Upper lobe of left lung (tissue), 6 donors: ENCODE measurements at regions not wholly inside any gene's neighbourhood (a gene's known extent, or its start where the extent isn't known, plus 50 kb on each side); places are given as distances from the start of the nearest gene placed in this dataset.

ENCODE experiments used
- ATAC-seq, 2 donors: fragments of 200-7000 bp; cut with Tn5 transposase; one replicate each; pipeline ENCODE4 v1.9.1; 2022; ENCODE audit warnings: mild to moderate bottlenecking in 2 of 2, moderate library complexity in 2 of 2; ENCODE audit not compliant: low FRiP score in 2 of 2
- DNase-seq, 2 donors: peaks; one replicate each; pipeline ENCODE4 v3.0.0-alpha.2; 2019 to 2020
- H3K27ac ChIP-seq, 4 donors: fragments of 200-600 bp; sonication (generic); one replicate each; pipeline ENCODE4 v1.5.1; 2016 to 2019
- H3K27me3 ChIP-seq, 4 donors: fragments of 200-600 bp; sonication (generic); one replicate each; pipeline ENCODE4 v1.5.1; 2017 to 2019
- H3K36me3 ChIP-seq, 4 donors: fragments of 200-600 bp; sonication (generic); one replicate each; pipeline ENCODE4 v1.5.1; 2016 to 2019
- H3K4me1 ChIP-seq, 4 donors: fragments of 200-600 bp; sonication (generic); one replicate each; pipeline ENCODE4 v1.5.1; 2018 to 2019
- H3K4me3 ChIP-seq, 4 donors: fragments of 200-600 bp; sonication (generic); one replicate each; pipeline ENCODE4 v1.5.1; 2017 to 2019; ENCODE audit warnings: mild to moderate bottlenecking in 2 of 4, moderate library complexity in 1 of 4
- H3K9me3 ChIP-seq, 4 donors: fragments of 200-600 bp; sonication (generic); one replicate each; pipeline ENCODE4 v1.5.1; 2018 to 2019
- EP300 ChIP-seq, 4 donors: sonication (generic); formaldehyde crosslinking; IDR thresholded peaks; one replicate each; pipeline ENCODE4 v1.5.1; 2017; ENCODE audit warnings: antibody characterized with exemption in 4 of 4, control low read depth in 2 of 4
- POLR2A ChIP-seq, 4 donors: fragments of 450-650 bp; IDR thresholded peaks; one replicate each; pipeline ENCODE4 v1.5.1; 2016 to 2017; ENCODE audit warnings: antibody characterized with exemption in 4 of 4, mild to moderate bottlenecking in 2 of 4
- POLR2AphosphoS5 ChIP-seq, 2 donors: sonication (generic); formaldehyde crosslinking; IDR thresholded peaks; one replicate each; pipeline ENCODE4 v1.5.1; 2017; ENCODE audit warnings: antibody characterized with exemption in 2 of 2
- WGBS, 2 donors: methylation state at CpG; one replicate each; pipeline ENCODE4 v1.1.5; 2017 to 2018; 5-methylcytosine and 5-hydroxymethylcytosine counted together
- TF ChIP-seq, protein P1 (sequence below), 6 experiments: fragments of 450-650 bp in 4 of 6; fragments of 200-600 bp in 2 of 6; sonication (generic) in 2 of 6; IDR thresholded peaks; one replicate each; pipeline ENCODE4 v1.5.1; 2016 to 2019; ENCODE audit warnings: antibody characterized with exemption in 6 of 6
- donor health status: DM: no; HTN: no; CAD: no; lungs with moderate emphysema.
- donor health status: DM: no; HTN: yes; CAD: no; lungs with severe emphysema.

DNA sequence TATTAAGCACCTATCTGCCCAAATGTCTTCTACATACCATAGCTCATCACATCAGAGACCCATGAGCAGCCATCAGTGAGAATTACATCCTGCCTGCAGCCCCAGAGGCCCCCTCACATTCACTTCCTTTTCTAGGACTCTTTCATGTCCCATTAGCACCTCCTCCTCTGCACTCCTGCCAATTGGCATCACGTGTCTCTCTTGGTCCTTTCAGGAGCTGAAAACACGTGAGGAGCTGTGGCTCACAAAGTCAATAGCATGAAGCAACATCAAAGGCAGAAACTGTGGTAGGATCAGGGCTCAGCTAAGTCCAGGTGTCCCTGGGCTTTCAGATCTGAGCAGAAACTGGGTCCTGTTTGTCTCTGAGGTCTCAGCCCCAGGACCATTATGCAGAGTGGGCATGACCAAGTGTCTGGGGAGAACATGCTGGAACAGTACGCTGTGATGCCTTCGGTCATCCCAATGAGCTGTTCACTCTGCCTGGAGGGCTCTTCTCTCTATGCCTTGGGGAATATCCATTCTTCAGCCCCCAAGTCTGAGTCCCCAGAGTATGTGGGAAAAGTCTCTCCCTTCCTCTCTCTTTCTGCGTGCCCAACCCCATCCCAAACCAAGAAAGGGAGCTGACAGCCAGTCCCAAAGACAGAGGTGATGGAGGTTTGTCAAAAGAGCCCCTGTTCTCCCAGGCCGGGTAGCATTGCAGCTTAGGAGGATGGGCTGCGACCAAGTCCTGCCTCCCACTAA, 457.0 kb upstream of the CDH5 start:
- ATAC-seq (no peak), DNase-seq (peak in 1 of 2 donors; percentile 27)
- Histone ChIP-seq H3K27me3 (no peaks in the 10 kb centered on the region), H3K27ac (no peak overlapping the region), H3K4me3 (no peak overlapping the region), H3K36me3 (no peaks in the 10 kb centered on the region), H3K9me3 (no peaks in the 10 kb centered on the region), H3K4me1 (no peaks in the 10 kb centered on the region)
- TF ChIP-seq POLR2AphosphoS5 (IDR thresholded peaks at IDR 0.05) = no peak
- TF ChIP-seq POLR2A (IDR thresholded peaks at IDR 0.05) = no peak
- TF ChIP-seq, protein P1, sequence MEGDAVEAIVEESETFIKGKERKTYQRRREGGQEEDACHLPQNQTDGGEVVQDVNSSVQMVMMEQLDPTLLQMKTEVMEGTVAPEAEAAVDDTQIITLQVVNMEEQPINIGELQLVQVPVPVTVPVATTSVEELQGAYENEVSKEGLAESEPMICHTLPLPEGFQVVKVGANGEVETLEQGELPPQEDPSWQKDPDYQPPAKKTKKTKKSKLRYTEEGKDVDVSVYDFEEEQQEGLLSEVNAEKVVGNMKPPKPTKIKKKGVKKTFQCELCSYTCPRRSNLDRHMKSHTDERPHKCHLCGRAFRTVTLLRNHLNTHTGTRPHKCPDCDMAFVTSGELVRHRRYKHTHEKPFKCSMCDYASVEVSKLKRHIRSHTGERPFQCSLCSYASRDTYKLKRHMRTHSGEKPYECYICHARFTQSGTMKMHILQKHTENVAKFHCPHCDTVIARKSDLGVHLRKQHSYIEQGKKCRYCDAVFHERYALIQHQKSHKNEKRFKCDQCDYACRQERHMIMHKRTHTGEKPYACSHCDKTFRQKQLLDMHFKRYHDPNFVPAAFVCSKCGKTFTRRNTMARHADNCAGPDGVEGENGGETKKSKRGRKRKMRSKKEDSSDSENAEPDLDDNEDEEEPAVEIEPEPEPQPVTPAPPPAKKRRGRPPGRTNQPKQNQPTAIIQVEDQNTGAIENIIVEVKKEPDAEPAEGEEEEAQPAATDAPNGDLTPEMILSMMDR (IDR thresholded peaks at IDR 0.05) = no peak
- TF ChIP-seq EP300 (IDR thresholded peaks at IDR 0.05) = no peak
- WGBS, 2 donors = 45 to 64% methylated on average over 7 of the region's 7 CpGs

DNA sequence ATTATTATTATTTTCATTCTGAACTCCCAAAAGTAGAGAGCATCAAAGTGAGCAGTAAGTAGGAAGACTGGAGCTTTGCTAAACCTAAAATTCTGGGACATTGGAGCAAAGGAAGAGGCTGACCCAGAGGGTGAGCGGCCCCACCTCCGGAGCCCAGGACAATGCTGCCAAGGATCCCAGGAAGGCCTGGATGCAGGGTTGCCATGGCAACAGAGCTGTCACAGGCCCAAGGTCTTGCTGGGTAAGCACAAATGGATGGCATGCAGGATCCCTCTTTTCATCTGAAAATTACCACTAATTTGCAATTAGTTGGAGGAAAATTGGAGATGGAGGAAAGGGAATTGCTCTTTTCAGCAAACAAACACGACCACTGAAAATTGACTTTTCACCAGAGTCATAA, 457.9 kb upstream of the CDH5 start:
- DNase-seq = peak in 1 of 2 donors; percentile 28
- no peak for ATAC-seq
- Histone ChIP-seq H3K36me3 (no peaks in the 10 kb centered on the region), H3K4me1 (no peaks in the 10 kb centered on the region), H3K9me3 (no peaks in the 10 kb centered on the region), H3K27me3 (no peaks in the 10 kb centered on the region), H3K27ac (no peak overlapping the region), H3K4me3 (no peak overlapping the region)
- TF ChIP-seq POLR2A (IDR thresholded peaks at IDR 0.05) (no peak), EP300 (IDR thresholded peaks at IDR 0.05) (no peak), POLR2AphosphoS5 (IDR thresholded peaks at IDR 0.05) (no peak)
- TF ChIP-seq, protein P1 (IDR thresholded peaks at IDR 0.05) = no peak
- WGBS, 2 donors = 62 to 70% methylated on average over 3 of the region's 3 CpGs

DNA sequence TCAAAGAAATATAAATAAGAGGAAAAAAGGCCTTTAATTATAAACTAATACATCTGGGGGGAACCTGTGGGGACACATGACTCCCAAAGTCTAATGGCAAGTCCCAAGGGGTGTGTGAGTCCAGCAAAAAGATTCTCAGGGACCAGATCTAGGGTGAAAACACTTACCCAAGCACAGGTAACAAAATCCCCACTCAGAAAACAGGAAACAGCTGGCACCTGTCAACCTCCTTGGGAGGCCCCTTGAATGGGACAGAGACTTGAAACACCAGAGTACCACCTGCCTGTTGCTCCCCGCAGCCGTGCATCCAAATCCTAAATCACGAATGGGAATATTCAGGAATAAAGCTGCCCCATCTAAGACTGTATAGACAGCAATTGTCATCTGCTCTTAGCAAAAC, 461.2 kb upstream of the CDH5 start:
- TF ChIP-seq, protein P1 (IDR thresholded peaks at IDR 0.05) = no peak
- TF ChIP-seq POLR2A (IDR thresholded peaks at IDR 0.05) (no peak), EP300 (IDR thresholded peaks at IDR 0.05) (no peak), POLR2AphosphoS5 (IDR thresholded peaks at IDR 0.05) (no peak)

DNA sequence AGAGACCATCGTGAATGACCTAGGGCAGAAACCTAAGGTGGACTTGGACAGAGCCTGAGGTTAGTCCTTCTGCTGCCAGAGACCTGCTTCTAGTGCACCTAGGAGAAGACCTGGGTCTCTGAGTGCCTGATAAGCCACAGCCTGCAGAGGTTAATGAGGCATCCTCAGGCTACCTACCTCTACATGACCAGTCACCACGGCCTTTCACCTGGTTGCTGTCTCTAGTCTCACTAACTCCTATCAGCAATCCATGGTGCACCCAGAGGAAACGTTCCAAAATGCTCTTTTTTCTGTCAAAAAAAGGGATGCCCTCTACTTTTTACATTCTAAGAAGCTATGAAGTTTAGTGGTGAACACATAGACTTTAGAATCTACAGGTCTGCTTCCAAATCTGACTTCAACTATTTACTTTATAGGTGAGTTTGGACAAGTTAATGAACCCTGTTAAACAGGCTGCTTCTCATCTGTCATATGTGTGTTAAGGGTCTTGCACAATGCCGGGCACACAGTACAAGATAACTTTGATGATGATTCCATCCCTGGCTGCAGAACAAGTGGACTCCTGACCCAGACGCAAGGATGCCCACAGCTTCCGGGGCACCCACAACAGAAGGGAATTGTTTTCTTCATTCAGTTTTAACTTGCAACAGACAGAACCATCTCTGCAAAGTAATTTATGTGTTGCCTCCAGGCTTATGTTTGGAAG, 469.9 kb upstream of the CDH5 start:
- ATAC-seq (no peak), DNase-seq (no peak)
- no peaks in the 10 kb centered on the region for H3K9me3 ChIP-seq
- no peak overlapping the region for H3K27ac ChIP-seq
- no peaks in the 10 kb centered on the region for H3K36me3 ChIP-seq
- no peak overlapping the region for H3K4me3 ChIP-seq
- WGBS, 2 donors = 65 to 68% methylated on average over 6 of the region's 6 CpGs
- no peaks in the 10 kb centered on the region for H3K27me3 ChIP-seq
- H3K4me1 ChIP-seq = no peaks in the 10 kb centered on the region
- no peak for TF ChIP-seq POLR2A (IDR thresholded peaks at IDR 0.05)
- no peak for TF ChIP-seq EP300 (IDR thresholded peaks at IDR 0.05)
- no peak for TF ChIP-seq POLR2AphosphoS5 (IDR thresholded peaks at IDR 0.05)
- TF ChIP-seq, protein P1 (IDR thresholded peaks at IDR 0.05) = no peak

More for the DNA sequence above, 461.2 kb upstream of the CDH5 start:
- no peak for DNase-seq
- 77 to 94% methylated on average over 3 of the region's 3 CpGs for WGBS, 2 donors
- no peak for ATAC-seq
- Histone ChIP-seq H3K36me3 (no peaks in the 10 kb centered on the region), H3K4me3 (no peak overlapping the region), H3K27me3 (no peaks in the 10 kb centered on the region), H3K4me1 (no peaks in the 10 kb centered on the region), H3K9me3 (no peaks in the 10 kb centered on the region), H3K27ac (no peak overlapping the region)
